ENCODE measurements at regions not wholly inside any gene's neighbourhood (a gene's known extent, or its start where the extent isn't known, plus 50 kb on each side); places are given as distances from the start of the nearest gene placed in this dataset.

GRCh38 chr11:95547976-95548375, 241.6 kb downstream of the FAM76B start:
- TF ChIP-seq, protein P1, sequence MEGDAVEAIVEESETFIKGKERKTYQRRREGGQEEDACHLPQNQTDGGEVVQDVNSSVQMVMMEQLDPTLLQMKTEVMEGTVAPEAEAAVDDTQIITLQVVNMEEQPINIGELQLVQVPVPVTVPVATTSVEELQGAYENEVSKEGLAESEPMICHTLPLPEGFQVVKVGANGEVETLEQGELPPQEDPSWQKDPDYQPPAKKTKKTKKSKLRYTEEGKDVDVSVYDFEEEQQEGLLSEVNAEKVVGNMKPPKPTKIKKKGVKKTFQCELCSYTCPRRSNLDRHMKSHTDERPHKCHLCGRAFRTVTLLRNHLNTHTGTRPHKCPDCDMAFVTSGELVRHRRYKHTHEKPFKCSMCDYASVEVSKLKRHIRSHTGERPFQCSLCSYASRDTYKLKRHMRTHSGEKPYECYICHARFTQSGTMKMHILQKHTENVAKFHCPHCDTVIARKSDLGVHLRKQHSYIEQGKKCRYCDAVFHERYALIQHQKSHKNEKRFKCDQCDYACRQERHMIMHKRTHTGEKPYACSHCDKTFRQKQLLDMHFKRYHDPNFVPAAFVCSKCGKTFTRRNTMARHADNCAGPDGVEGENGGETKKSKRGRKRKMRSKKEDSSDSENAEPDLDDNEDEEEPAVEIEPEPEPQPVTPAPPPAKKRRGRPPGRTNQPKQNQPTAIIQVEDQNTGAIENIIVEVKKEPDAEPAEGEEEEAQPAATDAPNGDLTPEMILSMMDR (IDR thresholded peaks at IDR 0.05; ENCODE audit: low read depth, low read length, missing control alignments), result no peak
- in situ Hi-C loops (cut with HindIII; ENCODE audit: low sequenced_read_pairs), result no loop called here
- no peak for DNase-seq (ENCODE audit: low read depth)
- H3K4me3 ChIP-seq (ENCODE audit: low read depth, low read length), result no peak overlapping the region

- in situ Hi-C loops (cut with HindIII; ENCODE audit: low sequenced_read_pairs), result no loop called here
- no peak overlapping the region for H3K4me3 ChIP-seq (ENCODE audit: low read depth, low read length)
- TF ChIP-seq, protein P1 (IDR thresholded peaks at IDR 0.05; ENCODE audit: low read depth, low read length, missing control alignments), result no peak
- no peak for DNase-seq (ENCODE audit: low read depth)
These were observed 242.4 kb downstream of the FAM76B start for GRCh38 chr11:95547186-95547585.

- H3K4me3 ChIP-seq (ENCODE audit: low read depth, low read length), result no peak overlapping the region
- in situ Hi-C loops (cut with HindIII; ENCODE audit: low sequenced_read_pairs), result no loop called here
- TF ChIP-seq, protein P1 (IDR thresholded peaks at IDR 0.05; ENCODE audit: low read depth, low read length, missing control alignments), result no peak
- no peak for DNase-seq (ENCODE audit: low read depth)
These were observed 244.3 kb downstream of the FAM76B start for GRCh38 chr11:95545116-95545875.

DNA sequence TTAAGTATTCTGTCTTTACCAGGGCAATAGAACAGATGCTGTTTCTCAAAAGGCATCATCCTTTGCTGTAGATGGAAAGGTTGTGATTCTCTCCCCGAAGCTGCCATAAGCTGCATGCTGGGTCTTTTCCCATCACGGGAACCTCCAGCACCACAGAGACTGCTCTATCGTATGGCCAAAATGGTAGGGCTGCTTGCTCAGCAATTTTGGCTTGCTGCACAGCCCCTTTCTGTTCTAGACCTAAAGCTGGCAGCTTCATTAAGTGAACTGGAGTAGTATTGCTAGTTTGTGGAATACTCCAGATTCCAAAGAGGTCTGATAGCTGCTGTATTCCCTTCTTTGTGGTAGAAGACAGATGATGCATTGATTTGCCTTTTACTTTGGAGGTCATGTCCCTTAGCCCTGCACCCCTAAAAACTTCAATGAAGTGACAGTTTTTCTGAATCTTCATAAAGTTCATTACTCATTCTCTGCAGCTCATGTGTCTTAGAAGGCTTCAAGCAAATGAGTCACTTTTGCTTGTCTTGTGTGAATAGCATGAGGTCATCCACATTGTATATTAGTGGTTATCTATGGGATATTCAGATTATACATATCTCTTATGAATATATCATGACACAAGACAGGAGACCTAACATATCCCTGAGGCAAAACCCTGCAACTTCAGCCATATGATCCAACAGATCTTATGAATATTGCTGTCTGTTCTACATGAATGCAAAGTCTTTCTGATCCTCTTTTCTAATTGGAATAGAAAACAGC, 245.3 kb downstream of the FAM76B start:
- TF ChIP-seq, protein P1 (IDR thresholded peaks at IDR 0.05; ENCODE audit: low read depth, low read length, missing control alignments), result no peak
- in situ Hi-C loops (cut with HindIII; ENCODE audit: low sequenced_read_pairs), result no loop called here
- no peak for DNase-seq (ENCODE audit: low read depth)
- no peak overlapping the region for H3K4me3 ChIP-seq (ENCODE audit: low read depth, low read length)

DNA sequence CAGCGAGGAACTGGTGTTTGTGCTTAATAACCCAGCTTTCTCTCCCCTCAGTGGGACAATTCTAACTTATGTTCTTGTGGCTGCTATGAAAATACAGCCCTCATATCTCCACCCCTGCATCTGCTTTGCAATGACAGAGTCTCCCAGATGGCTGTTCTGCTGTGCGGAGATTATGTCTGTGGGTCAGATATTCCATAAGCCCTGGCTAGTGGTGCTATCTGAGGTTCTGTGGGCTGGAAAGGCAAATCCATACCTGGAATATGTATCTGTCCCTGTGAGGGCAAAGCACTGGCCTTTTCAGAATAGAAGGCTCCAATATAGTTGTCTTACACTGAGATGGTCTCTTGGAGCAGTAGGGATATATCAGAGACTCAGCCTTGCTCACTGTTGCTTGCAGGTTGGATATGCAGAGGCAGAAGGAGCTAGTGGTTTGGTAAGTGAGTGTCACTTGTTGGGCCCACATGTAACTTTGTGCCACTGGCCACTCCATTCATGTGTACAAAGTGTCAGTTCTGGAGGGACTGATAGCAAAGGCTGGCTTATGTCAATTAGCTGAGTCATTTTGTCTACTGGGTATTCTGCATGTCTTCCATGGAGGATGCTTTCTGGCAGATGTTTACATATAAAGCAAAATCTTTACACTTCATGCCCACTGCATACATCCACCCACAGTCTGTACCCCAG, 246.6 kb downstream of the FAM76B start:
- in situ Hi-C loops (cut with HindIII; ENCODE audit: low sequenced_read_pairs), result no loop called here
- no peak overlapping the region for H3K4me3 ChIP-seq (ENCODE audit: low read depth, low read length)
- TF ChIP-seq, protein P1 (IDR thresholded peaks at IDR 0.05; ENCODE audit: low read depth, low read length, missing control alignments), result no peak
- no peak for DNase-seq (ENCODE audit: low read depth)

DNA sequence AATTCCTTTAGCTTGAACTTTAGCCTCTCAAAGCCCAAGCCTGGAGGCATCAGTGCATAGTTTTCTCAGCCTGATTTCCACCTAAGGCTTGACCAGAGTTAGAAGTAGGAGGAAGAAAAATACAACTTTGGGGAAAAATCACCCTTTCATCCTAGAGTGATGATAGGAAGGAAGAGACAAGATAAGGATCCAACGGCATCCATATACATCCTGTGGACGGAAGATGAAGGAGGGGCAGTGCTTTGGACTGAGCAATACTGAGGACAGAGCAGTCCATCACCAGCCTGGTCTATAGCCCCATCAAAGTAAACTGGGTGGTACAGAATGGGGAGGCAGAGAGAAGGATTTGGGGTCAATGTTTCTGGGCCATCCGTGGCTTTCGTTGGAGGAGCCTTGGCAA, 247.9 kb downstream of the FAM76B start:
- no peak overlapping the region for H3K4me3 ChIP-seq (ENCODE audit: low read depth, low read length)
- in situ Hi-C loops (cut with HindIII; ENCODE audit: low sequenced_read_pairs), result no loop called here
- TF ChIP-seq, protein P1 (IDR thresholded peaks at IDR 0.05; ENCODE audit: low read depth, low read length, missing control alignments), result no peak
- no peak for DNase-seq (ENCODE audit: low read depth)
